Stimulated activated CD8-positive, alpha-beta memory T cell treated with anti-CD3 and anti-CD28 coated beads, Interleukin-4, amount 100 ng/mL, for 48 hours (primary cell): ENCODE measurements at regions not wholly inside any gene's neighbourhood (a gene's known extent, or its start where the extent isn't known, plus 50 kb on each side); places are given as distances from the start of the nearest gene placed in this dataset.

Experiments
- DNase-seq: peaks from one replicate; pipeline ENCODE4 v3.0.0-alpha.2; 2020

- DNase-seq: no peak
These were observed 101.4 kb upstream of the RTL1 start for GRCh38 chr14:101004954-101005353.

DNA sequence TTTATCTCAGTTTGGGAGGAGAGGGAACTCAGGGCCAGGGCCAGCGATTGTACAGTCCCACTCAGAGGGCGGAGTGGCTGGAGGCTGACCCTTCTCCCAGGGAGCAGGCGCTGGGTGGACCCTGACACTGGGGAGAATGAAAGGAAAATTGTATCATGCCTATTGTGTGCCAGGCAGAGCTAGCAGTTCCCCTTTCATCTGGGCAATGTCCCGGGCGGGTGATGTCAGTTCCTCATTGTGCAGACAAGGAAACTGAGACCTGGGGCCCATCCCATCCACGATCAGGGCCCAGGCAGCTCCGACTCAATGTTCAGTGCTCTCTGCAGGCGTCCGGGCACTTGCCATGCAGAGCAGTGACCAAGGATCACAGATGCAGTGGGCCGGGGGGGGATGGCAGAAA, 101.9 kb upstream of the RTL1 start:
- no peak for DNase-seq

DNA sequence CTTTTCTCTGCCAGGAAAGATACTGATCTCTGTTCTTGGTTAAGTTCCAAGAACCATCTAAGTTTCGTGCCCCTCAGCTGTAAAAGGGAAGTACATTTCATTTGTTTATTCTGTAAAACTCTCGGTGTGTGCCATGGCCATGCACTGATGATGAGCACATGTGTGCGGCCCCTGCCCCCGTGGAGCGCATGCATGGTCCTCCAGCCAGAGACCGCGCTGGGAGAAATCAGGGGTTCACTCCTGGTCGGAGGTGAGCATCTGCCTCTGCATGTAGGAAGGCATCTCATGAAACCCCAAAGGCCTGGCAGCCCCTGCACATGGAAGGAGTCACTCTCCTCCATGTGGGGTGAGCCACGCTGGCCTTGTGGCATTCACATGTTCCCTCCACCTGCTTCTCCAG, 102.5 kb upstream of the RTL1 start:
- no peak for DNase-seq

GRCh38 chr14:101007004-101007614, 103.6 kb upstream of the RTL1 start:
- DNase-seq: no peak

GRCh38 chr14:101007765-101008164, 104.2 kb upstream of the RTL1 start:
- no peak for DNase-seq

GRCh38 chr14:101008196-101008595, 104.7 kb upstream of the RTL1 start:
- DNase-seq: no peak

DNA sequence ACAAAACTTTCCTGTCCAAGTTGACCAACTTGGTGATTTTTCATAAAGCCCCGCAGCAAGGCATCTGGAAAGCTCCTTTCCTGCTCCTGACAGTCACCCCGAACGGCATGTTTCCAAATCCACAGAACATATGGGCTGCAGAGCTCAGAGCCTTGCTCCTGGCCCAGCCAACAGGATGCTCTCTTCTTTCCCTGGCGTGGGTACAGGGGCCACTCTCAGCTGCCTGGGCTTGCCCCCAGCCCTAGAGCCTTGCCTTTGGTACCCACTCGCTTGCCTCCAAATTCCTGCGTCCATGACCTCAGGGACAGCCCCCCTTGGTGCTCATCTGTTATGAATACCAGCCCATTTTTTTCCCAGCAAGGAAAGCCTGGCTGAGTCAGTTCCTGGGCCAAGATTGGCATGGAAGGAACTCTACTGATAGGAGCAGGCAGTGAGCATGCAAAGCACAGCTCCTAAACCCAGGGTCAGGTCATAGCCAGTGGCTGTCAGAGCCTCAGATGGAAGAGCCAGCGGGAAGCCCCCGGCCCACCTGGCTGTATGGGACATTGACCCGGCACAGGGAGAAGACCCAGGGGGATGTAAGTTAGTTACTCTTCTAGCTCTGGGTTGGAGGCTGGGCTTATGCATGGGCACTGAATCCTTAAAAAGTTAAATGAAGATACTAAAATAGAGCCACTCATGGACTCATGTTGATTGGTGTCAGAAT, 105.3 kb upstream of the RTL1 start:
- DNase-seq: peak; percentile 13

DNA sequence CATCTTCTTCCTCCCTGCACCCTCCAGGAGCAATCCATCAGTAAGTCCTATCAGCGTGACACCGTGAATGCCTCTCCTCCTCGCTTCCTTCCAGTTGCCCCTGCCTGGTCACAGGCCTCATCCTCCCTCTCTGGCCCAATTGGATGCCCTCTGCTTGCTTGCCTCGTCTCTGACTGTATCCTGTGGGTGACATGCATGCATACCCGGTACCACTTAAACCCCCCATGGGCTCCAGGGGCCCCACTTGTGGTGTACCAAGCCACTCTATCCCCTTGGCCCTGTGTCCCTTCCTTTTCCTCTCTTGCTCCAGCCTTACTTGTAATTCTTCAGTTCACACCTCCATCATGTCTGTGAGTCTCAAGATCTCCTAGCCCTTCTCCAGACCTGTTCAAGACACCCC, 106.0 kb upstream of the RTL1 start:
- no peak for DNase-seq

- peak; percentile 19 for DNase-seq
These were observed 106.8 kb upstream of the RTL1 start for GRCh38 chr14:101010293-101010692.

DNA sequence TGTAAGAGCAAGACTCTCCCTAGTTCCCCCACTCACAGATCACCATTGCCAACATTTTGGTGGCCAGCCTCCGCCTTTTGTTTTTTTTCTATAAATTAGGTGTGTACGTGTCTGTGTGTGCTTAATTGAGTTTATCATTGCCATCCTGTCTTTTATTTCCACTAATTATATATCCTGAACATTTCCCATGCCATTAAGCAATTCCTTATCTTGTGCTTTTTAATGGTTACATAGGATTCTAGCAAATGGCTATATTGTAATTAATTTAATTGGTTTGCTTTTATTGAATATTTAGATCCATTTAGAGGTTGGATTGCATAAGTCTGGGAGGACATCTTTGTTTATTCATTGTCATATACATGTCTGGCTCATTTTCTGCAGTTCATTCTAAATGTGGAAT, 107.3 kb upstream of the RTL1 start:
- no peak for DNase-seq

DNA sequence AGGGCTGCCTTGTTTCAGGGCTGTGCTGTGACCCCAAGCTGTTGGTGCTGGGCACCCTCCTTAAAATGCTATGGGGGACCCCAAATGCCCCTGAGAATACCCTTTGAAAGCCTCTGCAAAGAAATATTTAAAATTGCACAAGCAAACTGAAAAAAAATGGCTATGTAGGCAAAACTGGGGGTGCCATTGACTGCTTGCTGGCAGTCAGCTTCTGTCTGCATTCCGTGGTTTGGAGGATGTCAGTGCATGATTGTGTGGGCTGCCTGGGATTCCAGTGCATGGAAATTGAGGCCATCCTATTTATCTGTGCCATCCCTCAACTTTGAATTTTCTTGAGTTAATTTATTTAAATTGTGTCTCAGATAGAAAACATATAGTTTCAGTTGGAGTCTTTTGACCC, 113.7 kb upstream of the RTL1 start:
- peak; percentile 3 for DNase-seq

- DNase-seq: no peak
These were observed 114.5 kb upstream of the RTL1 start for GRCh38 chr14:101017806-101018560.

DNA sequence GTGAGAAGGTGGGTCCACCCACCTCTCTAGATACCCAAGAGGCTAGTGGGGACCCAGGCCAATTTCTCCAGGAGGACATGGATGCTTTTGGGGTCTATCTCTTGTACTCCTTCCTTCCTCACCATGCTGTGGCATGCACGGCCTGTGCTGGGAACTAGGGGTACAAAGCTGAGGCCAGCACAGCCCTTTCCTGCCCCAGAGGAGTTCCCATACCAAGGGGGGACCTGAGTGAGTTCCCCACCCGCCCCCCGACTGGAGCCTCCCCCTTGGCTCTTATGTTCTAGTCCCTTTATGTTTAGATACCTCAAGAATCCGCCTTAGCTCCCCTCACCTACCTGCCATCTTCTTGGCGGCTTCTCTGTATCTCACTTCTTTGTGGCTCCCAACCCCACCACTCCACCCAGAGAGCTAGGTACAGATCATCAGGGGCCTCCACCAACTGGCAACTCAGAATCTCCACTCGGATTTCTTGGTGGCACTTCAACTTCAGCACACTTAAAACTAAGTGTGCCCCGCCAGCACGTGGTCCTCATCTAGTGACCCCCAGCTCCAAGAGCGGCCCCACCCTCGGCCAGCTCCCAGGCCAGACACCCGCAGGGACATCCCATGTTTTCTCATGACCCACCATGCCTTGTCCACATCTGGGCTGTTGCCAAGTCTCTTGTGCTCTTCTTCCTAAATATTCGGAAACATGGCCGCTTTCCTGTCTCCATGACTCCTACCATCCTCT, 115.2 kb upstream of the RTL1 start:
- peak; percentile 10 for DNase-seq

DNA sequence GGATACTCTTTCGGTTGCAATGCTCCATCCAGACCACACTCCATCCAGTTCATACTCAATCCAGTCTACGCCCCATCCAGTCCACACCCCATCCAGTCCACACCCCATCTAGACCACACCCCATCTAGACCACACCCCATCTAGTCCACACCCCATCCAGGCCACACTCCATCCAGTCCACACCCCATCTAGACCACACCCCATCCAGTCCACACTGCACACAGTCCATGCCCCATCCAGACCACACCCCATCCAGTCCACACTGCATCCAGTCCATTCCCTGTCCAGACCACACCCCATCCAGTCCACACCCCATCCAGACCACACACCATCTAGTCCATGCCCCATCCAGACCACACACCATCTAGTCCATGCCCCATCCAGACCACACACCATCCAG, 116.0 kb upstream of the RTL1 start:
- peak; percentile 2 for DNase-seq

DNA sequence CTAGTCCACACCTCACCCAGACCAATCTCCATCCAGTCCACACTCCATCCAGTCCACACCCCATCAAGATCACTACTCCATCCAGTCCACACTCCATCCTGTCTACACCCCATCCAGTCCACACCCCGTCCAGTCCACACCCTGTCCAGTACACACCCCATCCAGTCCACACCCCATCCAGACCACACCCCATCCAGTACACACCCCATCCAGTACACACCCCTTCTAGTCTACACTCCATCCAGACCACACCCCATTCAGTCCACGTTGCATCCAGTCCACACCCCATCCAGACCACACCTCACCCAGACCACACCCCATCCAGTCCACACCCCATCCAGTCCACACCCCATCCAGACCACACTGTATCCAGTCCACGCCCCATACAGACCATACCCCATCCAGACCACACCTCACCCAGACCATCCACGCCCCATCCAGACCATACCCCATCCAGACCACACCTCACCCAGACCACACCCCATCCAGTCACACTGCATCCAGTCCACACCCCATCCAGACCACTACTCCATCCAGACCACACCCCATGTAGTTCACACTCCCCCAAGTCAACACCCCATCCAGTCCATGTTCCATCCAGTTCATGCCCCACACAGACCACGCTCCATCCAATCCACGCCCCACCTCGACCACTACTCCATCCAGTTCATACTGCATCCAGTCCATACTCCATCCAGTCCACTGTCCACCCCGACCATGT, 116.6 kb upstream of the RTL1 start:
- DNase-seq: peak; percentile 1

- peak; percentile 17 for DNase-seq
These were observed 117.4 kb upstream of the RTL1 start for GRCh38 chr14:101020834-101021370.

GRCh38 chr14:101022121-101022520, 118.6 kb upstream of the RTL1 start:
- DNase-seq: no peak

DNA sequence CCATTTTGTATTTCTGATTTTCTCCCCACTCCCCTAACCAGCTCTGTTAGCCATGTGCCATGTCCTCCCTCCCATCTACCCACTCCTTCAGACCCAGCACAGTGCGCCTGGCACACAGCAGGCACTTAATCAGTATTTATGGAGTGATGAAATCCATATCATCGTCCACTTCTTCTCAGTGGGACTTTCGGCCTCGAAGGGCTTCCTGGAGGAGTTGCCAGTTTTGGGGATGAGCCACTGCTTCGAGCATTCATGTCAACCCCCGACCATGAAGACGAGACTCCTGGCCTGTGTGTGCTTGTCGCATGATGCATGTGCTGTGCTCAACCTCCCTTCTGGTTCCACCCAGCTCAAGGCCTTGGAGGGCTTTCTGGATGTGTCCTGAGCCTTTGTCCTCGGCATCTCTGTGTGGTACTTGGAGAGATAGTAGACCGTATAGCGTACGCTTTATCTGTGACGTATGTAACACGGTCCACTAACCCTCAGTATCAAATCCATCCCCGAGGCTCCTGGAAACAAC, 119.5 kb upstream of the RTL1 start:
- DNase-seq: no peak

DNA sequence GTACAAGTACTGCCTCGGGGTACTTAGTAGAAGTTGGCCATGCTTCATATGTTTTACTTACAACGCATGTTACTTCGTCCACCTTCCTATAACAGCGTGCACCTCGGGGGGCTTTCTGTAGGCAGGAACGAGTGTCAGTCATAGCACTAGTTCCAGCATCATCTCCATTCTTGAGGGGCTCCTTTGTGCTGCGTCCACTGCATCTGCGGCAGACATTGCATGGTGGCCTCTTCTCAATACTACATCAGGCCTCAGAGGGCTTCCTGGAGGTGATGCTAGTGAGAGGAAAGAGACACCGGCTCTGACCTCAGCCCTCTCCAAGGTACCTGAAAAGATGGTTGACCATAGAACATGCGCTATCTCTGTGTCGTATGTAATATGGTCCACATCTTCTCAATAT, 121.2 kb upstream of the RTL1 start:
- DNase-seq: no peak

- DNase-seq: no peak
These were observed 121.6 kb upstream of the RTL1 start for GRCh38 chr14:101025131-101025530.

- DNase-seq: no peak
These were observed 122.2 kb upstream of the RTL1 start for GRCh38 chr14:101025696-101026095.

DNA sequence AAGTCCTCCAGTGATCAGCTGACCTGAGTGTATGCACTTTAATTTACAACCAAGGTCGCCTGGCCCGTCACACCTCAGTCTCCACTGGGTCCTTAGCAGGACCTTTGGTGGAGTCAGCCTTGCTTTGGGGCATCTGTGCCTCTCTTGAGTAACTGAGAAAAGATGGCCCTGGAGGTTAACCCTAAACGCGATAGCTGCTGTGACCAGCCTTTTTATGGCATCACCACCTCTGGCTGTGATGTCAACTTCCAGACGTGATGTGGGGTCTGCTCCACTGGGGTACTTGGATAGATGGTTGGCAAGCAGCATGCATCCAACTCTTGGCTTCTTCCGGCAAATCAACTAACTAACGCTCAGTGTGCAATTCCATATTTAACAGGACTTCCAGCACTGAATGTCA, 122.8 kb upstream of the RTL1 start:
- DNase-seq: no peak
